K562 (cell line): ENCODE measurements at regions not wholly inside any gene's neighbourhood (a gene's known extent, or its start where the extent isn't known, plus 50 kb on each side); places are given as distances from the start of the nearest gene placed in this dataset.
A peak's percentile ranks its signal among the peaks of the same experiment; 100 is the strongest.

Experiments used
- ATAC-seq: fragments of 200-7000 bp; cut with Tn5 transposase; 3 replicates; pipeline ENCODE4 v1.9.1; 2020; ENCODE audit warnings: moderate library complexity
- BruUV-seq: library from RNA; stranded (reverse); fragments of 400-500 nt; replicated peaks from 2 replicates; lab custom pipeline; 2021; lab: Mats Ljungman, UMichigan
- CTCF ChIA-PET: fragments of 300-600 bp; formaldehyde crosslinking; extraction: SDS; loops from one replicate; lab custom pipeline; 2021; ENCODE audit warnings: low intra/inter-chr PET ratio; lab: Yijun Ruan, JAX
- POLR2A ChIA-PET: fragments of 300-600, 350-650 bp; sonication (Branson Sonifier 250); formaldehyde crosslinking; extraction: SDS; loops from one replicate; lab custom pipeline; 2021; ENCODE audit warnings: antibody characterized with exemption, inconsistent platforms; lab: Yijun Ruan, JAX
- DNase-seq, 4 experiments: peaks; one replicate each; pipeline versions ENCODE4 v3.0.0 to v3.0.0-alpha.2; 2011 to 2018; ENCODE audit warnings: low spot score in 3 of 4, mixed read lengths in 3 of 4; ENCODE audit errors: extremely low read depth in 1 of 4
- FAIRE-seq: peaks from 2 replicates; lab custom pipeline; 2011; peaks lifted over from hg19 to GRCh38; lab: Jason Lieb, UNC
- H2AFZ ChIP-seq: 2 replicates; pipeline ENCODE4 v1.6.0; 2011; ENCODE audit warnings: low read depth, low read length, control low read depth, inconsistent platforms
- H3K27ac ChIP-seq: fragments of 200-600 bp; 3 replicates; pipeline ENCODE4 v1.8.0; 2011; ENCODE audit warnings: low read depth, mild to moderate bottlenecking, control low read depth, inconsistent platforms, low read length, moderate library complexity, mixed read lengths; ENCODE audit errors: extremely low read depth
- H3K27me3 ChIP-seq, 2 experiments: fragments of 300-600 bp in 1 of 2; 2 replicates in 1 of 2; 3 replicates in 1 of 2; pipeline versions ENCODE4 v1.6.0 to v1.8.0; 2011; ENCODE audit warnings: inconsistent platforms in 2 of 2, low read length in 2 of 2, mild to moderate bottlenecking in 1 of 2, mixed read lengths in 1 of 2, moderate library complexity in 1 of 2; ENCODE audit not compliant: control insufficient read depth in 2 of 2, insufficient read depth in 2 of 2
- H3K36me3 ChIP-seq: fragments of 300-600 bp; 3 replicates; pipeline ENCODE4 v1.8.0; 2011; ENCODE audit warnings: mild to moderate bottlenecking, low read length, inconsistent platforms; ENCODE audit not compliant: control insufficient read depth, insufficient read depth
- H3K4me1 ChIP-seq, 2 experiments: fragments of 200-600 bp in 1 of 2; replicated peaks in 1 of 2; 2 replicates in 1 of 2; 3 replicates in 1 of 2; pipeline versions ENCODE4 v1.5.1 to v1.8.0; 2011; ENCODE audit warnings: inconsistent platforms in 2 of 2, low read length in 2 of 2, mild to moderate bottlenecking in 1 of 2, mixed read lengths in 1 of 2, moderate library complexity in 1 of 2; ENCODE audit not compliant: control insufficient read depth in 2 of 2, insufficient read depth in 2 of 2
- H3K4me2 ChIP-seq: 2 replicates; pipeline ENCODE4 v1.6.1; 2011; ENCODE audit warnings: low read length, control low read depth, inconsistent platforms, mixed read lengths; ENCODE audit not compliant: insufficient read depth
- H3K4me3 ChIP-seq: fragments of 200-600 bp; sonication (generic), shearing (Covaris generic); 2 replicates; pipeline ENCODE4 v1.5.1; 2016; ENCODE audit warnings: control low read depth, inconsistent platforms
- H3K79me2 ChIP-seq: fragments of 200-600 bp; 3 replicates; pipeline ENCODE4 v1.8.0; 2011; ENCODE audit warnings: low read length, inconsistent platforms; ENCODE audit not compliant: control insufficient read depth, insufficient read depth
- H3K9ac ChIP-seq, 2 experiments: 2 replicates each; pipeline versions ENCODE4 v1.6.0 to v1.6.1; 2011; ENCODE audit warnings: low read depth in 2 of 2, low read length in 2 of 2, control low read depth in 1 of 2, inconsistent platforms in 1 of 2, mild to moderate bottlenecking in 1 of 2, mixed read lengths in 1 of 2; ENCODE audit not compliant: insufficient read depth in 1 of 2
- H3K9me1 ChIP-seq: one replicate; pipeline ENCODE4 v1.6.0; 2011; ENCODE audit warnings: inconsistent platforms, mild to moderate bottlenecking, low read length, moderate library complexity; ENCODE audit not compliant: control insufficient read depth, insufficient read depth
- H3K9me3 ChIP-seq: replicated peaks from 2 replicates; pipeline ENCODE4 v1.5.1; 2011; ENCODE audit warnings: low read depth, low read length, inconsistent platforms; ENCODE audit not compliant: control insufficient read depth, insufficient read depth
- H4K20me1 ChIP-seq: replicated peaks from 2 replicates; pipeline ENCODE4 v1.6.1; 2011; ENCODE audit warnings: low read length, inconsistent platforms, mixed read lengths; ENCODE audit not compliant: control insufficient read depth, insufficient read depth
- ADNP ChIP-seq: fragments of 200-800 bp; sonication (Bioruptor generic); IDR thresholded peaks from 2 replicates; pipeline ENCODE4 v1.6.1; 2016; ENCODE audit warnings: missing genetic modification characterization, missing compliant biosample characterization
- BCOR ChIP-seq: fragments of 450-650 bp; IDR thresholded peaks from 2 replicates; pipeline ENCODE4 v1.6.1; 2016
- CBFA2T3 ChIP-seq: fragments of 450-650 bp; IDR thresholded peaks from 2 replicates; pipeline ENCODE4 v1.6.1; 2017
- CHD4 ChIP-seq: fragments of 200-600 bp; sonication (generic); IDR thresholded peaks from 3 replicates; pipeline ENCODE4 v1.6.1; 2012; ENCODE audit warnings: low read depth, mild to moderate bottlenecking, mixed read lengths, low read length, inconsistent platforms; ENCODE audit not compliant: insufficient read depth, insufficient replicate concordance, poor library complexity, severe bottlenecking
- EP300 ChIP-seq: IDR thresholded peaks from 2 replicates; pipeline ENCODE4 v1.6.1; 2012; ENCODE audit warnings: low read length, improper control_type of control experiment
- ETV1 ChIP-seq: fragments of 450-650 bp; conservative IDR thresholded peaks from 2 replicates; pipeline ENCODE4 v1.6.1; 2016; ENCODE audit warnings: missing genetic modification characterization, control low read depth, low read depth, missing compliant biosample characterization
- GATA2 ChIP-seq: sonication (generic); formaldehyde crosslinking; IDR thresholded peaks from 2 replicates; pipeline ENCODE4 v1.4.0; 2020; ENCODE audit warnings: mild to moderate bottlenecking, missing genetic modification reagents
- HDAC2 ChIP-seq: fragments of 450-650 bp; IDR thresholded peaks from 2 replicates; pipeline ENCODE4 v1.6.1; 2016; ENCODE audit warnings: mild to moderate bottlenecking
- HSF4 ChIP-seq: fragments of 250-450 bp; sonication (Bioruptor Pico); IDR thresholded peaks from 2 replicates; pipeline ENCODE4 v2.1.2; 2022; ENCODE audit warnings: mild to moderate bottlenecking, moderate library complexity, borderline replicate concordance
- KDM1A ChIP-seq, 2 experiments: fragments of 450-650 bp; IDR thresholded peaks; 2 replicates each; pipeline ENCODE4 v1.6.1; 2016; ENCODE audit warnings: mild to moderate bottlenecking in 2 of 2
- NBN ChIP-seq: fragments of 450-650 bp; IDR thresholded peaks from 2 replicates; pipeline ENCODE4 v1.6.1; 2016; ENCODE audit warnings: low read depth, mild to moderate bottlenecking
- NFE2 ChIP-seq: IDR thresholded peaks from 2 replicates; pipeline ENCODE4 v1.6.1; 2014; ENCODE audit warnings: antibody characterized with exemption, low read depth
- RERE ChIP-seq: sonication (generic); formaldehyde crosslinking; IDR thresholded peaks from 2 replicates; pipeline ENCODE4 v1.8.0; 2023; ENCODE audit warnings: missing genetic modification reagents, mild to moderate bottlenecking, borderline replicate concordance
- SMARCA5 ChIP-seq: fragments of 450-650 bp; IDR thresholded peaks from 2 replicates; pipeline ENCODE4 v1.6.1; 2016
- TAL1 ChIP-seq: fragments of 450-650 bp; IDR thresholded peaks from 2 replicates; pipeline ENCODE4 v1.6.1; 2016; ENCODE audit warnings: mild to moderate bottlenecking
- TEAD4 ChIP-seq, 2 experiments: sonication (generic) in 1 of 2; formaldehyde crosslinking in 1 of 2; IDR thresholded peaks; 2 replicates each; pipeline versions ENCODE4 v1.6.1 to v1.8.0; 2012 to 2022; ENCODE audit warnings: borderline replicate concordance in 1 of 2, inconsistent platforms in 1 of 2, low read length in 1 of 2, mild to moderate bottlenecking in 1 of 2, missing genetic modification reagents in 1 of 2
- WGBS: fragments of 100-300 bp; shearing (Covaris generic); methylation state at CpG from one replicate; pipeline ENCODE4 v1.1.6; 2016; ENCODE audit warnings: low coverage, mixed read lengths; ENCODE audit not compliant: insufficient coverage; ENCODE audit errors: missing lambda C conversion rate; 5-methylcytosine and 5-hydroxymethylcytosine counted together
- in situ Hi-C: fragments of 300-500 bp; cut with MboI; formaldehyde crosslinking; loops from 4 replicates; pipeline ENCODE4 v1.15.0; 2018; ENCODE audit warnings: inconsistent platforms, mixed read lengths
- intact Hi-C: fragments of 100-400 bp; cut with micrococcal nuclease; formaldehyde crosslinking; loops from 2 replicates; pipeline ENCODE4 v1.14.2; 2022

- peak; percentile 40; the same call in 1 of the 2 replicates for TF ChIP-seq TEAD4 (IDR thresholded peaks at IDR 0.05; ENCODE audit: low read length)
- no peak for TF ChIP-seq TEAD4 (CRISPR knock-in tag; IDR thresholded peaks at IDR 0.05; ENCODE audit: borderline replicate concordance)
- TF ChIP-seq, all 486 proteins: peak for 32
Observed at GRCh38 chr17:33964344-33964979, 290.6 kb upstream of the CCL2 start (continued).

GRCh38 chr17:33966410-33967059 lies 288.6 kb upstream of the CCL2 start:
- Histone ChIP-seq H3K27ac (no peak overlapping the region), H3K9ac (no peak overlapping the region), H4K20me1 (no peaks in the 10 kb centered on the region), H3K4me1 (peaks cover 4 to 21% of the 10 kb centered on the region in 2 experiments; a peak in 3 of 5 replicates), H3K4me3 (no peak overlapping the region), H3K79me2 (no peaks in the 10 kb centered on the region), H3K4me2 (no peak overlapping the region), H3K9me1 (no peaks in the 10 kb centered on the region), H3K9me3 (no peaks in the 10 kb centered on the region), H2AFZ (no peak overlapping the region), H3K36me3 (no peaks in the 10 kb centered on the region), H3K27me3 (peaks cover 11 to 22% of the 10 kb centered on the region in 2 experiments; a peak in 4 of 5 replicates)
- ChIA-PET CTCF (interaction anchor here (0.6 kb wide), 1 partner anchor 17 kb away, joined by 3 read pairs; no protein-coding TSS in a partner anchor), POLR2A (interaction anchor here (1.1 to 2.9 kb wide), 2 partner anchors 11 to 13 kb away, joined by 3 to 9 read pairs; no protein-coding TSS in a partner anchor)
- DNase-seq: no peak
- no TSS peak for BruUV-seq
- no peak for FAIRE-seq
- ATAC-seq: no peak
- in situ Hi-C loops (no loop called here), intact Hi-C loops (no loop called here)
- 17% methylated on average over 9 of the region's 9 CpGs for WGBS
- TF ChIP-seq CBFA2T3: peak; percentile 39; the same call in 1 of the 2 replicates
- TF ChIP-seq NBN: no peak
- TF ChIP-seq NFE2: no peak
- TF ChIP-seq CHD4: peak; percentile 37
- peak; percentile 48; the same call in 1 of the 2 replicates for TF ChIP-seq HDAC2
- peak; percentile 51 to 74; a peak in 3 of 4 replicates for TF ChIP-seq KDM1A (IDR thresholded peaks at IDR 0.05)
- peak; percentile 86 for TF ChIP-seq ADNP (tag)
- TF ChIP-seq RERE: no peak
- TF ChIP-seq ETV1 (tag): 0 out of 2 replicates have a peak, but pooled peaks have one; percentile 13
- TF ChIP-seq TAL1: peak; percentile 53; the same call in 1 of the 2 replicates
- no peak for TF ChIP-seq HSF4 (CRISPR knock-in tag)
- TF ChIP-seq SMARCA5: peak; percentile 78
- TF ChIP-seq GATA2: no peak
- 0 out of 2 replicates have a peak, but pooled peaks have one; percentile 16 for TF ChIP-seq EP300
- peak; percentile 92; the same call in 1 of the 2 replicates for TF ChIP-seq BCOR
